HEK293 (cell line): ENCODE measurements at regions not wholly inside any gene's neighbourhood (a gene's known extent, or its start where the extent isn't known, plus 50 kb on each side); places are given as distances from the start of the nearest gene placed in this dataset.

ENCODE experiments used
- CTCF ChIA-PET: fragments of 350-600 bp; formaldehyde crosslinking; extraction: SDS; loops from one replicate; lab custom pipeline; 2021; ENCODE audit warnings: antibody characterized with exemption; lab: Yijun Ruan, JAX
- POLR2A ChIA-PET: fragments of 300-600 bp; formaldehyde crosslinking; extraction: SDS; loops from one replicate; lab custom pipeline; 2020; ENCODE audit warnings: antibody characterized with exemption, inconsistent platforms; lab: Yijun Ruan, JAX
- H3K27ac ChIP-seq: fragments of 200-500 bp; sonication (Bioruptor generic); 2 replicates; pipeline ENCODE4 v1.5.1; 2014; ENCODE audit warnings: low read depth, low read length, control low read depth, inconsistent platforms; ENCODE audit errors: extremely low read depth
- H3K36me3 ChIP-seq, 2 experiments: fragments of 200-500 bp in 1 of 2; sonication (Bioruptor generic) in 1 of 2; 1 replicate in 1 of 2; 2 replicates in 1 of 2; pipeline ENCODE4 v1.5.1; 2014 to 2017; ENCODE audit warnings: inconsistent platforms in 2 of 2, low read length in 2 of 2; ENCODE audit not compliant: control insufficient read depth in 2 of 2, insufficient read depth in 1 of 2
- H3K4me1 ChIP-seq: fragments of 200-500 bp; sonication (Bioruptor generic); 2 replicates; pipeline ENCODE4 v1.5.1; 2014; ENCODE audit warnings: mild to moderate bottlenecking, low read length, inconsistent platforms; ENCODE audit not compliant: control insufficient read depth, insufficient read depth
- H3K4me3 ChIP-seq: 2 replicates; pipeline ENCODE4 v1.5.1; 2011; ENCODE audit warnings: low read depth, mild to moderate bottlenecking, control low read depth, low read length, moderate library complexity
- H3K9me3 ChIP-seq: fragments of 200-500 bp; sonication (Bioruptor generic); 2 replicates; pipeline ENCODE4 v1.5.1; 2014; ENCODE audit warnings: low read depth, low read length, inconsistent platforms; ENCODE audit not compliant: control insufficient read depth, insufficient read depth
- GFI1B ChIP-seq: fragments of 450-650 bp; formaldehyde crosslinking; IDR thresholded peaks from 2 replicates; pipeline ENCODE4 v1.5.1; 2016; ENCODE audit warnings: missing biosample characterization, missing genetic modification characterization
- GLI4 ChIP-seq: fragments of 450-650 bp; formaldehyde crosslinking; IDR thresholded peaks from 2 replicates; pipeline ENCODE4 v1.5.1; 2016; ENCODE audit warnings: missing biosample characterization, missing genetic modification characterization
- GLIS1 ChIP-seq: fragments of 450-650 bp; formaldehyde crosslinking; IDR thresholded peaks from 2 replicates; pipeline ENCODE4 v1.5.1; 2016; ENCODE audit warnings: missing biosample characterization, missing genetic modification characterization
- HOXC10 ChIP-seq: sonication (generic); formaldehyde crosslinking; IDR thresholded peaks from 2 replicates; pipeline ENCODE4 v1.8.1; 2023; ENCODE audit warnings: mild to moderate bottlenecking, missing genetic modification reagents
- OSR2 ChIP-seq: fragments of 450-650 bp; formaldehyde crosslinking; IDR thresholded peaks from 2 replicates; pipeline ENCODE4 v1.5.1; 2016; ENCODE audit warnings: missing biosample characterization, missing genetic modification characterization
- PRDM6 ChIP-seq: fragments of 450-650 bp; formaldehyde crosslinking; IDR thresholded peaks from 2 replicates; pipeline ENCODE4 v1.5.1; 2017; ENCODE audit warnings: missing biosample characterization, missing genetic modification characterization
- RBAK ChIP-seq: fragments of 450-650 bp; formaldehyde crosslinking; IDR thresholded peaks from 2 replicates; pipeline ENCODE4 v1.5.1; 2016; ENCODE audit warnings: missing biosample characterization, missing genetic modification characterization
- SCRT2 ChIP-seq: fragments of 450-650 bp; formaldehyde crosslinking; IDR thresholded peaks from 2 replicates; pipeline ENCODE4 v1.5.1; 2016; ENCODE audit warnings: missing biosample characterization, missing genetic modification characterization
- SETDB1 ChIP-seq: IDR thresholded peaks from one replicate; pipeline ENCODE4 v1.6.1; 2017; ENCODE audit warnings: mild to moderate bottlenecking, low read length, moderate library complexity, mixed read lengths; ENCODE audit not compliant: insufficient read length
- ZBTB1 ChIP-seq: fragments of 450-650 bp; formaldehyde crosslinking; IDR thresholded peaks from 2 replicates; pipeline ENCODE4 v1.5.1; 2016; ENCODE audit warnings: missing biosample characterization, missing genetic modification characterization
- ZBTB17 ChIP-seq: fragments of 450-650 bp; formaldehyde crosslinking; IDR thresholded peaks from 2 replicates; pipeline ENCODE4 v1.5.1; 2016; ENCODE audit warnings: missing biosample characterization, missing genetic modification characterization
- ZFHX2 ChIP-seq: fragments of 450-650 bp; formaldehyde crosslinking; conservative IDR thresholded peaks from 2 replicates; pipeline ENCODE4 v1.5.1; 2016; ENCODE audit warnings: missing biosample characterization, missing genetic modification characterization
- ZNF132 ChIP-seq: fragments of 450-650 bp; formaldehyde crosslinking; IDR thresholded peaks from 2 replicates; pipeline ENCODE4 v1.5.1; 2017; ENCODE audit warnings: missing biosample characterization, missing genetic modification characterization, borderline replicate concordance
- ZNF140 ChIP-seq: fragments of 450-650 bp; formaldehyde crosslinking; IDR thresholded peaks from 2 replicates; pipeline ENCODE4 v1.5.1; 2016; ENCODE audit warnings: missing biosample characterization, missing genetic modification characterization
- ZNF148 ChIP-seq: fragments of 450-650 bp; formaldehyde crosslinking; IDR thresholded peaks from 2 replicates; pipeline ENCODE4 v1.5.0; 2017; ENCODE audit warnings: missing biosample characterization, missing genetic modification characterization, borderline replicate concordance
- ZNF174 ChIP-seq: fragments of 450-650 bp; formaldehyde crosslinking; IDR thresholded peaks from 2 replicates; pipeline ENCODE4 v1.5.0; 2017; ENCODE audit warnings: missing biosample characterization, mild to moderate bottlenecking, missing genetic modification characterization
- ZNF202 ChIP-seq: fragments of 450-650 bp; formaldehyde crosslinking; IDR thresholded peaks from 2 replicates; pipeline ENCODE4 v1.5.1; 2016; ENCODE audit warnings: missing biosample characterization, missing genetic modification characterization, borderline replicate concordance
- ZNF23 ChIP-seq: fragments of 450-650 bp; formaldehyde crosslinking; IDR thresholded peaks from 2 replicates; pipeline ENCODE4 v1.5.1; 2016; ENCODE audit warnings: missing biosample characterization, missing genetic modification characterization, borderline replicate concordance
- ZNF449 ChIP-seq: fragments of 450-650 bp; formaldehyde crosslinking; IDR thresholded peaks from 2 replicates; pipeline ENCODE4 v1.5.1; 2017; ENCODE audit warnings: missing biosample characterization, mild to moderate bottlenecking, missing genetic modification characterization, moderate library complexity
- ZNF521 ChIP-seq: fragments of 450-650 bp; formaldehyde crosslinking; IDR thresholded peaks from 2 replicates; pipeline ENCODE4 v1.5.1; 2017; ENCODE audit warnings: missing biosample characterization, mild to moderate bottlenecking, missing genetic modification characterization
- ZNF629 ChIP-seq: fragments of 450-650 bp; formaldehyde crosslinking; IDR thresholded peaks from 2 replicates; pipeline ENCODE4 v1.5.1; 2017; ENCODE audit warnings: missing biosample characterization, missing genetic modification characterization
- ZNF658 ChIP-seq: fragments of 450-650 bp; formaldehyde crosslinking; IDR thresholded peaks from 2 replicates; pipeline ENCODE4; 2016; ENCODE audit warnings: missing biosample characterization, missing genetic modification characterization
- ZNF660 ChIP-seq: fragments of 450-650 bp; IDR thresholded peaks from 2 replicates; pipeline ENCODE4 v1.5.1; 2018; ENCODE audit warnings: missing biosample characterization, mild to moderate bottlenecking, missing genetic modification characterization
- TF ChIP-seq, protein P1 (sequence below): fragments of 450-650 bp; formaldehyde crosslinking; IDR thresholded peaks from 2 replicates; pipeline ENCODE4 v1.5.1; 2016; ENCODE audit warnings: missing biosample characterization, missing genetic modification characterization
- TF ChIP-seq, protein P2 (sequence below): fragments of 450-650 bp; formaldehyde crosslinking; IDR thresholded peaks from 2 replicates; pipeline ENCODE4 v1.5.1; 2016; ENCODE audit warnings: missing biosample characterization, missing genetic modification characterization

DNA sequence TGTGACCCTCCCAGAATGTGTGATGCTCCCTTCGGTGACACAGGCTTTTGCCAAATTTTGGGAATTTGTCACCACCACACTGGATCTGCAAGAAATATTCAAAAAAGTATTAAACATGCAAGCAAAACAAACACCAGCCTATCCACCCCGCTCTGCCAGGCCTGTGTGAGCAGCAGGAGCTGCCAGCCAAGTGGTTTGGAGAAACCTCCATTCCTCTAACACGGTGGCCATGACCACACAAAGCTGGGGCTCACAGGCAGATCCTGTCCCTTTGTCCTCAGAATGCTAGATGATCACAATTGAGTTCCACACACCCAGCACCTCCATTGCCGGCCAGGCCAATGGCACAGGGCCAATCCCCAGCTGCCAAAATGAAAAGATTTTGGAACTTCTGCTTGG lies 261.9 kb upstream of the PPP2R2D start:
- Histone ChIP-seq H3K36me3 (no peaks in the 10 kb centered on the region), H3K27ac (no peak overlapping the region), H3K4me1 (no peaks in the 10 kb centered on the region), H3K4me3 (no peak overlapping the region), H3K9me3 (no peaks in the 10 kb centered on the region)
- POLR2A ChIA-PET, result no interaction called here
- TF ChIP-seq GFI1B, result no peak
- TF ChIP-seq, protein P1, sequence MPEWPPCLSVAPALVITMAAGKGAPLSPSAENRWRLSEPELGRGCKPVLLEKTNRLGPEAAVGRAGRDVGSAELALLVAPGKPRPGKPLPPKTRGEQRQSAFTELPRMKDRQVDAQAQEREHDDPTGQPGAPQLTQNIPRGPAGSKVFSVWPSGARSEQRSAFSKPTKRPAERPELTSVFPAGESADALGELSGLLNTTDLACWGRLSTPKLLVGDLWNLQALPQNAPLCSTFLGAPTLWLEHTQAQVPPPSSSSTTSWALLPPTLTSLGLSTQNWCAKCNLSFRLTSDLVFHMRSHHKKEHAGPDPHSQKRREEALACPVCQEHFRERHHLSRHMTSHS (tag by site-specific recombination), result no peak
- no peak for TF ChIP-seq ZNF140 (tag by site-specific recombination)
- TF ChIP-seq ZNF629 (tag by site-specific recombination), result no peak
- TF ChIP-seq ZNF660 (tag by site-specific recombination), result no peak
- TF ChIP-seq ZNF658, result no peak
- no peak for TF ChIP-seq PRDM6 (tag by site-specific recombination)
- no peak for TF ChIP-seq SCRT2
- no peak for TF ChIP-seq ZNF132
- no peak for TF ChIP-seq RBAK (tag by site-specific recombination)
- no peak for TF ChIP-seq OSR2
- CTCF ChIA-PET, result no interaction called here

GRCh38 chr10:131640045-131640644 lies 260.7 kb upstream of the PPP2R2D start:
- no peaks in the 10 kb centered on the region for H3K4me1 ChIP-seq
- ChIA-PET CTCF (no interaction called here), POLR2A (no interaction called here)
- no peak overlapping the region for H3K27ac ChIP-seq
- TF ChIP-seq ZNF521, result no peak
- peak; percentile 99 for TF ChIP-seq SETDB1
- no peak for TF ChIP-seq GLIS1
- no peak for TF ChIP-seq ZBTB1 (tag by site-specific recombination)
- TF ChIP-seq ZNF23 (tag by site-specific recombination), result no peak
- no peak for TF ChIP-seq ZNF148 (tag by site-specific recombination)
- no peaks in the 10 kb centered on the region for H3K36me3 ChIP-seq
- H3K9me3 ChIP-seq, result no peaks in the 10 kb centered on the region
- H3K4me3 ChIP-seq, result no peak overlapping the region

DNA sequence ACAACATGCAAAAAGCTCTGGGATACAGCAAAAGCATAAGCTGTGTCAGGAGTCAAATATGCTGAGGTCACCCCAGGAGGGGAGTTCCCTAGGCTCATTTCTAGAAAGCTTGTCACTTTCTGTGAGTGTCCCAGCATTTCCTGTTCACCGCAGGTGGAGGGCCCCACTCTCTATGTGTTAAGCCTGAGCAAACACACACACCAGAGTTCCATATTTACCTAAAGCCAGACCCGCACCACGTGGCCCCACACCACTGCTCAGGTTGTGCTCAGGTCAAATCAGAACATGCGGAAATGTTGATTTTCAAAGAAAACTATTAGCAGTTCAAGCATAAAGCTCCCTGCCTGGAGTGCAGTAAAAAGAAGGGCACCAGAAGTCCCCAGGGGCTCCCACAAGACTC lies 259.6 kb upstream of the PPP2R2D start:
- H3K36me3 ChIP-seq, result no peaks in the 10 kb centered on the region
- no peaks in the 10 kb centered on the region for H3K4me1 ChIP-seq
- no peak overlapping the region for H3K27ac ChIP-seq
- CTCF ChIA-PET, result no interaction called here
- H3K9me3 ChIP-seq, result no peaks in the 10 kb centered on the region
- POLR2A ChIA-PET, result no interaction called here
- H3K4me3 ChIP-seq, result no peak overlapping the region
- no peak for TF ChIP-seq GLI4
- TF ChIP-seq ZNF449 (tag by site-specific recombination), result no peak
- no peak for TF ChIP-seq ZNF202 (tag by site-specific recombination)
- TF ChIP-seq ZFHX2 (tag by site-specific recombination), result no peak
- TF ChIP-seq, protein P2, sequence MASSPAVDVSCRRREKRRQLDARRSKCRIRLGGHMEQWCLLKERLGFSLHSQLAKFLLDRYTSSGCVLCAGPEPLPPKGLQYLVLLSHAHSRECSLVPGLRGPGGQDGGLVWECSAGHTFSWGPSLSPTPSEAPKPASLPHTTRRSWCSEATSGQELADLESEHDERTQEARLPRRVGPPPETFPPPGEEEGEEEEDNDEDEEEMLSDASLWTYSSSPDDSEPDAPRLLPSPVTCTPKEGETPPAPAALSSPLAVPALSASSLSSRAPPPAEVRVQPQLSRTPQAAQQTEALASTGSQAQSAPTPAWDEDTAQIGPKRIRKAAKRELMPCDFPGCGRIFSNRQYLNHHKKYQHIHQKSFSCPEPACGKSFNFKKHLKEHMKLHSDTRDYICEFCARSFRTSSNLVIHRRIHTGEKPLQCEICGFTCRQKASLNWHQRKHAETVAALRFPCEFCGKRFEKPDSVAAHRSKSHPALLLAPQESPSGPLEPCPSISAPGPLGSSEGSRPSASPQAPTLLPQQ, result no peak
- no peak for TF ChIP-seq HOXC10 (CRISPR knock-in tag)
- no peak for TF ChIP-seq ZBTB17 (tag by site-specific recombination)
- TF ChIP-seq ZNF174 (tag by site-specific recombination), result no peak
- TF ChIP-seq ZNF521, result no peak
